Left kidney (tissue), 1 donor: ENCODE measurements at regions not wholly inside any gene's neighbourhood (a gene's known extent, or its start where the extent isn't known, plus 50 kb on each side); places are given as distances from the start of the nearest gene placed in this dataset.
A peak's percentile ranks its signal among the peaks of the same experiment; 100 is the strongest.
"Not testable (repeated sequence)": the region's sequence is repeated elsewhere in the genome, so short reads cannot be mapped to it uniquely, and the experiment has no call there.

Experiments
- DNase-seq: peaks from one replicate; pipeline ENCODE4 v3.0.0-alpha.2; 2013

- no peak for DNase-seq
Measured at GRCh38 chr4:67332627-67333026, 212.7 kb downstream of the CENPC start.

GRCh38 chr4:67328393-67328792 is 216.9 kb downstream of the CENPC start:
- no peak for DNase-seq

GRCh38 chr4:67328018-67328278 is 217.4 kb downstream of the CENPC start:
- no peak for DNase-seq

- peak; percentile 60 for DNase-seq
Measured at GRCh38 chr4:67327245-67328017, 217.9 kb downstream of the CENPC start.

GRCh38 chr4:67325791-67326190 is 219.5 kb downstream of the CENPC start:
- no peak for DNase-seq

- no peak for DNase-seq
Measured at GRCh38 chr4:67320645-67321044, 224.7 kb downstream of the CENPC start.

- not testable (repeated sequence) for DNase-seq
Measured at GRCh38 chr4:67319607-67320006, 225.7 kb downstream of the CENPC start.

- not testable (repeated sequence) for DNase-seq
Measured at GRCh38 chr4:67300497-67301185, 244.7 kb downstream of the CENPC start.

GRCh38 chr4:67292636-67293035 is 252.7 kb downstream of the CENPC start:
- DNase-seq: no peak

GRCh38 chr4:67292045-67292444 is 253.3 kb downstream of the CENPC start:
- no peak for DNase-seq

GRCh38 chr4:67291644-67292043 is 253.7 kb downstream of the CENPC start:
- no peak for DNase-seq

- DNase-seq: no peak
Measured at GRCh38 chr4:67288964-67289363, 256.3 kb downstream of the CENPC start.

- no peak for DNase-seq
Measured at GRCh38 chr4:67286724-67287123, 258.6 kb downstream of the CENPC start.

- no peak for DNase-seq
Measured at GRCh38 chr4:67282749-67283148, 262.6 kb downstream of the CENPC start.

GRCh38 chr4:67275179-67275750 is 270.0 kb downstream of the CENPC start:
- DNase-seq: no peak

- DNase-seq: not testable (repeated sequence)
Measured at GRCh38 chr4:67274671-67275070, 270.6 kb downstream of the CENPC start.

- DNase-seq: no peak
Measured at GRCh38 chr4:67273666-67274065, 271.6 kb downstream of the CENPC start.

GRCh38 chr4:67261971-67262370 is 283.3 kb downstream of the CENPC start:
- no peak for DNase-seq

GRCh38 chr4:67256388-67257043 is 288.8 kb downstream of the CENPC start:
- DNase-seq: no peak

GRCh38 chr4:67250131-67250896 is 295.0 kb downstream of the CENPC start:
- DNase-seq: no peak

- no peak for DNase-seq
Measured at GRCh38 chr4:67236788-67237187, 308.5 kb downstream of the CENPC start.

- no peak for DNase-seq
Measured at GRCh38 chr4:67236318-67236717, 309.0 kb downstream of the CENPC start.
